IMR-90 (cell line): ENCODE measurements at regions not wholly inside any gene's neighbourhood (a gene's known extent, or its start where the extent isn't known, plus 50 kb on each side); places are given as distances from the start of the nearest gene placed in this dataset.

Experiments used
- CEBPB ChIP-seq: IDR thresholded peaks from 2 replicates; pipeline ENCODE4 v1.6.1; 2012; ENCODE audit warnings: low read depth, low read length, improper control_type of control experiment
- CHD1 ChIP-seq: IDR thresholded peaks from 2 replicates; pipeline ENCODE4 v1.6.1; 2012; ENCODE audit warnings: low read depth, low read length, improper control_type of control experiment
- CTCF ChIP-seq: conservative IDR thresholded peaks from 2 replicates; pipeline ENCODE4 v1.5.1; 2012; ENCODE audit warnings: mild to moderate bottlenecking, low read depth, low read length, improper control_type of control experiment
- ELK1 ChIP-seq: fragments of 150-350 bp; IDR thresholded peaks from 2 replicates; pipeline ENCODE4 v1.6.1; 2016; ENCODE audit warnings: low read depth, mild to moderate bottlenecking, low read length, moderate library complexity, borderline replicate concordance
- FOS ChIP-seq: fragments of 150-350 bp; IDR thresholded peaks from 2 replicates; pipeline ENCODE4 v1.6.1; 2016; ENCODE audit warnings: low read depth, low read length
- MAFK ChIP-seq: IDR thresholded peaks from 2 replicates; pipeline ENCODE4 v1.6.1; 2012; ENCODE audit warnings: low read depth, low read length, improper control_type of control experiment
- MAZ ChIP-seq: IDR thresholded peaks from 2 replicates; pipeline ENCODE4 v1.6.1; 2012; ENCODE audit warnings: low read depth, mild to moderate bottlenecking, low read length, improper control_type of control experiment, moderate library complexity, borderline replicate concordance
- MXI1 ChIP-seq: IDR thresholded peaks from 2 replicates; pipeline ENCODE4 v1.6.1; 2012; ENCODE audit warnings: low read depth, mild to moderate bottlenecking, low read length, moderate library complexity, borderline replicate concordance
- NFE2L2 ChIP-seq: fragments of 150-350 bp; IDR thresholded peaks from 2 replicates; pipeline ENCODE4 v1.6.1; 2016; ENCODE audit warnings: low read depth, mild to moderate bottlenecking, low read length
- POLR2A ChIP-seq: IDR thresholded peaks from 2 replicates; pipeline ENCODE4 v1.6.1; 2012; ENCODE audit warnings: mild to moderate bottlenecking, low read depth, low read length
- RAD21 ChIP-seq: IDR thresholded peaks from 2 replicates; pipeline ENCODE4 v1.6.1; 2012; ENCODE audit warnings: low read length, improper control_type of control experiment
- RFX5 ChIP-seq: IDR thresholded peaks from 2 replicates; pipeline ENCODE4 v1.8.0; 2012; ENCODE audit warnings: low read depth, mild to moderate bottlenecking, low read length, moderate library complexity
- TF ChIP-seq, protein P1 (sequence below): fragments of 150-350 bp; IDR thresholded peaks from 2 replicates; pipeline ENCODE4 v1.6.1; 2017; ENCODE audit warnings: mild to moderate bottlenecking, antibody characterized with exemption, low read length, low read depth

DNA sequence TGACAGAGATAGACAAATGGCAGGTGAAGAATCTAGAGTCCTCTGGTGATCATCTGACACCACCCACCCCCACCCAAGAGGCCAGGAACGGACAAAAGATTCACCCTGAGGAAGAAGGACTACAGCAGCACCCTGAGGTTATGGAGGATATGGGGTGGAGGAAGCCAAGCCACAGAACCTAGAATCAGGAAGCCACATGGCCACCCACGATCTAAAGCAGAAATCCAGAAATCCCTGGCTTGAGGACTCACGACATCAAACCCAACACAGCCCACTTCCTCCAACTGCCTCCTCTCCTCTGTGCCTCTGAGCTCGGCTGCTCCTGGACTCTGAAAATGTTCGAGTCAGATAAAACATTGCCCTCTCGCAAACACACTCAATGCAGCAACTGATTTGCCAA, 364.3 kb downstream of the SHANK2 start:
- TF ChIP-seq CTCF (no peak), POLR2A (no peak), RAD21 (no peak), RFX5 (no peak), FOS (no peak), CEBPB (no peak), ELK1 (no peak), MXI1 (no peak), NFE2L2 (no peak), MAZ (no peak), CHD1 (no peak), MAFK (no peak)
- TF ChIP-seq, protein P1, sequence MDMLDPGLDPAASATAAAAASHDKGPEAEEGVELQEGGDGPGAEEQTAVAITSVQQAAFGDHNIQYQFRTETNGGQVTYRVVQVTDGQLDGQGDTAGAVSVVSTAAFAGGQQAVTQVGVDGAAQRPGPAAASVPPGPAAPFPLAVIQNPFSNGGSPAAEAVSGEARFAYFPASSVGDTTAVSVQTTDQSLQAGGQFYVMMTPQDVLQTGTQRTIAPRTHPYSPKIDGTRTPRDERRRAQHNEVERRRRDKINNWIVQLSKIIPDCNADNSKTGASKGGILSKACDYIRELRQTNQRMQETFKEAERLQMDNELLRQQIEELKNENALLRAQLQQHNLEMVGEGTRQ, result no peak
